GM18511 (cell line): ENCODE measurements at regions not wholly inside any gene's neighbourhood (a gene's known extent, or its start where the extent isn't known, plus 50 kb on each side); places are given as distances from the start of the nearest gene placed in this dataset.

ENCODE experiments used
- ATAC-seq: cut with Tn5 transposase; IDR thresholded peaks from one replicate; pipeline ENCODE4 v1.9.1; 2021; ENCODE audit warnings: mild to moderate bottlenecking, moderate library complexity; ENCODE audit not compliant: unreplicated experiment

- no peak for ATAC-seq
Measured at GRCh38 chr20:24862606-24863005, 86.5 kb upstream of the CST7 start.

GRCh38 chr20:24863356-24863755 is 85.7 kb upstream of the CST7 start:
- no peak for ATAC-seq

- ATAC-seq: no peak
Measured at GRCh38 chr20:24866008-24866407, 83.1 kb upstream of the CST7 start.

GRCh38 chr20:24866742-24867141 is 82.3 kb upstream of the CST7 start:
- no peak for ATAC-seq

DNA sequence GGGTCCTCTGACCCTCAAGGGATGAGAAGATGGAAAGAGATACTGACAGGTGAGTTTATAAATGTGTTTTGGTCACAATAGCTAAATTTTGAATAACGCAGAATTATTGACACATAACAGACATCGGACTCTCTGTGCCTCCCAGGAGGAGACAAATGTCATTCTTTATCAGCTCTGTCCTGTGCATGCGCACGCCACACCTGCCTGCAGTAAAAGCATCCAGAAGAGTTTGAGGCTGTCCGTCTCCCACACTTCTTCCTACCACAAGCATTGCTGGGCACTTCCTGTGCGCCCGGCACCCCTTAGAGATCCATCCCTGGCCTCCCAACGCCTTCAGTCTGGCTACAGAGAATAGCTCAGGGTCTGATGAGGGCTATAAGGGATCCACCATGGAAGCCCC is 81.5 kb upstream of the CST7 start:
- ATAC-seq: no peak

GRCh38 chr20:24868396-24868927 is 80.6 kb upstream of the CST7 start:
- ATAC-seq: no peak

- no peak for ATAC-seq
Measured at GRCh38 chr20:24868959-24869358, 80.1 kb upstream of the CST7 start.

- no peak for ATAC-seq
Measured at GRCh38 chr20:24870057-24870456, 79.0 kb upstream of the CST7 start.

- no peak for ATAC-seq
Measured at GRCh38 chr20:24870881-24871280, 78.2 kb upstream of the CST7 start.

- peak; percentile 2 for ATAC-seq
Measured at GRCh38 chr20:24871480-24872213, 77.4 kb upstream of the CST7 start.

DNA sequence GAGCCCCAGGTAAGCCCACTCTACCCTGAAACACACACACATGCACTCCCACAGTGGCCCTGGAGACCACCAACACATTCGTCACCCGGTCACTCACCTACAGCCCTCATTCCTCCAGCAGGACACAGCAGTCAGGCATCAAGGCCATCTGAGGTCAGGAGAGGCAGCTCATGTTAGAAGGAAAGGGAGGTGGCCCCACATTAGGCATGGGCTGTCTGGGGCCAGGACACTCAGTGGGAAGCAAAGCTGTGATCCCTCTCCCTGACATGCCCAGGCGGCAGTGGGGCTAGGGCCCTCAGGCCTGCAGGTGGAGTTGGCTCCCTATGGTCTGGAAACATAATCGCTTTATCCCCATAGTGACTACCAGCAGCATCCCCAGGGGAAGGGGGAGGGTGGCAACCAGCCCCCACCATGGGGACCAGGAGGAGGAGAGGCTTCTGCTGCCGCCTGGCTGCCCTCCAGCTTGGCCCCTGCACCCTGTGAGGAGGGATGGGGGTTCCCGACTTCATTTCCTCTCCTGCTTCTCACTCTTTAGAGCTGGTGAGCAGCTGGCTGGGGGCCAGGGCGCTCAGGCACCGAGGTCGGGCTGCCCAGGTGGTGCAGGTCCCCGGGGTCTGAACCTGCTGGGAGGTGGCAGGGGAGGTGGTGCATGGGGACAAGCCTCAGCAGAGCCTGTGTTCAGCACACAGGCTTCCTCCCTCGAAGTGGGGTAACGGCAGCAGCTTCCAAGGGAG is 76.6 kb upstream of the CST7 start:
- peak; percentile 66 for ATAC-seq

DNA sequence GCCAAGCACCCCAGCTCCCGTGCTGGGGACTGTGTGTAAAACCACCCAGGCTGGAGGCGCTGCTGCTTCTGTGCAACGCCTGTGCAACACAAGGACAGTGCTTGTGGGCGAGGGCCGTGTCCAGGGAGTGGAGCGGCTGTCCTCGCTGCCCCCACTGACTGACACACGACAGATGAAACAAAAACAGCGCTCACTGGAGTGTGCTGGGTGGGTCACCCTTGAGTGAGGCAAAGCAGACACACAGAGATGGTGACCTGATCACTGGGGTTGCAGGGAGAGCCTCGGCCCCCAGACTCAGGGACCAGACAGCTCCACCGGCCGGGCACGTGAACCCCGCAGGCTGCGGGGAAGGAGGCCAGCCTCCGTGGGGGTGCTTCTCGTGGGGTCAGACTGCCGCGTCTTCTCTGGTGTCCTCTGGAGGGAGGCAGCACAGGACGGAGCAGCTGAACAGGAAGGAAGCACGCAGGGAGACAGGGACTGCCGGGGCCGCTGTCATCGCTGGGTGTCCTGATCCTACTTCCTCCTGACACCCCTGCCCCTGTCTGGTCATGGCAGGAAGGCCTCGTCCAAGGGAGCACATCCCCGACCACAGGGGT is 75.9 kb upstream of the CST7 start:
- ATAC-seq: peak; percentile 25

GRCh38 chr20:24875078-24875477 is 74.0 kb upstream of the CST7 start:
- no peak for ATAC-seq

DNA sequence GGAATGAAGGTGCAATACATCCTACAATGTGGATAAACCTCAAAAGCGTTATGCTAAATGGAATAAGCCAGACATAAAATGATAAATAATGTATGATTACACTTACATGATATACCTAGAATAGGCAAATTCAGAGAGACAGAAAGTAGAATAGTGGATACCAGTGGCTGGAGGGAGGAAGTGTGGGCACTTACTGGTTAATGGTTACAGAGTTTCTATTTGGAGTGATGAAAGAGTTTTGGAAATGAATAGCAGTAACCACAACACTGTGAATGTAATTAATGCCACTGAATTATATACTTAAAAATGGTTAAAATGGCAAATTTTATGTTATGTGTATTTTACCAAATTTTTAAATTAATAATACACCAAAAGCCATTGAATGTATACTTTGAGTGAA is 71.4 kb upstream of the CST7 start:
- peak; percentile 58 for ATAC-seq

DNA sequence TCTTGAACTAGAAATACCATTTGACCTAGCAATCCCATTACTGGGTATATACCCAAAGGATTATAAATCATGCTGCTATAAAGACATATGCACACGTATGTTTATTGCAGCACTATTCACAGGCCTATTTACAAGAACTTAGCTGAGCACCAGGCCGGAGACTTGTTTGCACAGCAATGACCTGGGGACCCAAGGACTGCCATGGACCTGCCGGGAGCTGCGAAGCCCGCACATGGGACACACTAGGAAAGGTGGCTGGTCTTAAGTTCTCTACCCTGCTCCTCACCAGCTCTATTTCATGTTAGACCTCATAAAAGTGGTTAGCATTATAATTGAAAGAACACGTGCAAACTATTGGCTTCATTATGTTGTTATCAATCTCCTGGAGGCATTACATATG is 70.4 kb upstream of the CST7 start:
- no peak for ATAC-seq

GRCh38 chr20:24879875-24880274 is 69.2 kb upstream of the CST7 start:
- no peak for ATAC-seq

- no peak for ATAC-seq
Measured at GRCh38 chr20:24880356-24880755, 68.7 kb upstream of the CST7 start.

- no peak for ATAC-seq
Measured at GRCh38 chr20:24890286-24890685, 58.8 kb upstream of the CST7 start.

DNA sequence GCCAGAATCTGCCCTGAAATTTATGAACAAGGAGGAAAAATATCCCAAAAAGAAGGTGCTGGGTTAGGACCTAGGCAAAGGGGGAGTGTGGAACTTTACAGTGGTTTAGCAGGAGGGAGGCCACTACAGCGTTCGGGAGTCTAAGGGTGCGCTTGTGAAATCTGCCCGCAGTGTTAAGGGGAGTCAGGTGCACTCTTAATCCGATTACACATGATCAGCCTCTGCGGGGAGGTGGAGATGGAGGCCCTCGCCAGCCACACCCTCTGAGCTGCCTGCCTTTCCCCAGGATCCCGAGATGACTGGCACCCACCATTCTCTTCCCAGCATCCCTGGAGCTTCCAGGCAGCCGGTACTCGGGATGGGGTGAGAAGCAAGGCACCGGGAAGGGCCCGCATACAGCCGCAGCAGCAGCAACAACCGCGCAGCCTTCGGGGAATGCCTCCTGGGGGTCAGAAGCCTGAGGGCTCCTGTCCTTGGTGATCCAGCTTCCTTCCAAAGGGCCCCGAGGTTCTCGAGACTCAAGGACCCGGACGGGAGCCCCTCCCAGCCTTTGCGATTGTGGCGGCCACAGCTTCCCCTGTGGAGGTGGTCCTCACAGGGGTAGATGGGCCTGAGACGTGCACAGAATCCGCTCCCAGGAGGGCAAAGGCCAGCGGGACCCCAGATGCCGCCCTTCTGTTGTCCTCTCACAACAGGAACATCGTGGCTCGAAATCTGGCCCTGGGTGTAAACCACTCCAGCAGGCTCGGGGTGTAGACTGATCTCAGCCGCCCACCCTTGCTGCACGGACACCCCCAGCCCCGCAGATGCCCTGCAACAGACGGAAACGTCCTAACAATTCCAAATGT is 57.3 kb upstream of the CST7 start:
- ATAC-seq: no peak

DNA sequence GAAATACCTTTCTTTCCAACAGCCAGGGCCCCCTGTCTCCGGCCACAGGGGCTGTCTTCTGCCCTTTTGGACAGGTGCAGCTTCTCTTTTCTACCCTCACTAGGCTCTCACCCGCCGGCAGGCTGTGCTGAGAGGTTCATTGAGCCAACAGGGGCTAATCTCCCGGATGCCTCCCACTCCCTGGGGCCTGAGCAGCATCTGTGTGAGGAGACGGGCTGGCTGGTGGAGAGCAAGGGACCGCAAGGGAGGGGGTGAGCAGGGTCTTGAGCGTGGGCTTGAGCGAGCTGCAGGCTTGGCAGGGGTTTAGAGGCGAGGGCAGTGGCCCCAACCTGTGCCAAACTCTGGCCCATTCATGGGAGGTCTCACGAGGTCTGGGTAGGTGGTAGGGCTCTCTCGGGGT is 56.5 kb upstream of the CST7 start:
- ATAC-seq: no peak

DNA sequence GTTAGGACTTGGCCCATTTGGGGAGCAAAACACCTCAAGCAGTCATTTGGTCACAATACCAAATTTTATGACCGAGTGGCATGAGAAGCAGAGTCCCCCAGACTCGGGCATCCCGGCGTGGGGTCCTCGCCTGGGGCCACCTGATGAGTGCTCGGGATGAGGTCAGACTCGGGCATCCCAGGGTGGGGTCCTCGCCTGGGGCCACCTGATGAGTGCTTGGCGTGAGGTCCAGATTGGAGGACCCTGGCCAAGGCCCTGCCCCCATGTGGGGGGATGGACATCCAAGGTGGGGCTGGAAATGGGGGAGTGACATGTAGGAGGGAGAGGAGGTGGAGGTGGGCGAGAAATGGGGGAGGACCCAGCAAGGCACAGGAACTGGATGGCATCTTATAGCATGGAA is 56.1 kb upstream of the CST7 start:
- ATAC-seq: no peak
